NCI-H345 treated with DMSO at 0.1 percent for 48 hours (cell line): ENCODE measurements at regions not wholly inside any gene's neighbourhood (a gene's known extent, or its start where the extent isn't known, plus 50 kb on each side); places are given as distances from the start of the nearest gene placed in this dataset.

Experiments
- DNase-seq: peaks from one replicate; lab custom pipeline; 2025; ENCODE audit not compliant: unreplicated experiment; lab: John Stamatoyannopoulos, UW

- DNase-seq, result no peak
These were observed 243.8 kb upstream of the WWC1 start for GRCh38 chr5:168047669-168048111.

GRCh38 chr5:168048486-168048885 lies 243.0 kb upstream of the WWC1 start:
- DNase-seq, result no peak

GRCh38 chr5:168052686-168053085 lies 238.8 kb upstream of the WWC1 start:
- no peak for DNase-seq

GRCh38 chr5:168054091-168054490 lies 237.4 kb upstream of the WWC1 start:
- DNase-seq, result no peak

- DNase-seq, result no peak
These were observed 236.2 kb upstream of the WWC1 start for GRCh38 chr5:168055141-168055683.

GRCh38 chr5:168055961-168056360 lies 235.5 kb upstream of the WWC1 start:
- no peak for DNase-seq

- no peak for DNase-seq
These were observed 234.8 kb upstream of the WWC1 start for GRCh38 chr5:168056499-168057182.

GRCh38 chr5:168057905-168058304 lies 233.5 kb upstream of the WWC1 start:
- no peak for DNase-seq

GRCh38 chr5:168059131-168059530 lies 232.3 kb upstream of the WWC1 start:
- DNase-seq, result no peak

GRCh38 chr5:168062239-168062638 lies 229.2 kb upstream of the WWC1 start:
- DNase-seq, result no peak

- no peak for DNase-seq
These were observed 227.0 kb upstream of the WWC1 start for GRCh38 chr5:168064457-168064856.

GRCh38 chr5:168064933-168065622 lies 226.4 kb upstream of the WWC1 start:
- DNase-seq, result no peak

- no peak for DNase-seq
These were observed 224.8 kb upstream of the WWC1 start for GRCh38 chr5:168066536-168067208.

GRCh38 chr5:168070761-168071160 lies 220.7 kb upstream of the WWC1 start:
- no peak for DNase-seq

- no peak for DNase-seq
These were observed 218.8 kb upstream of the WWC1 start for GRCh38 chr5:168072665-168073064.

- DNase-seq, result no peak
These were observed 218.1 kb upstream of the WWC1 start for GRCh38 chr5:168073311-168073710.

- no peak for DNase-seq
These were observed 217.2 kb upstream of the WWC1 start for GRCh38 chr5:168073991-168074800.

GRCh38 chr5:168075387-168075786 lies 216.1 kb upstream of the WWC1 start:
- DNase-seq, result no peak

GRCh38 chr5:168076561-168076991 lies 214.9 kb upstream of the WWC1 start:
- no peak for DNase-seq

GRCh38 chr5:168085261-168086031 lies 206.0 kb upstream of the WWC1 start:
- no peak for DNase-seq
